Mesothelial cell of epicardium (in vitro differentiated cells): ENCODE measurements at regions not wholly inside any gene's neighbourhood (a gene's known extent, or its start where the extent isn't known, plus 50 kb on each side); places are given as distances from the start of the nearest gene placed in this dataset.

Experiments
- DNase-seq, 2 experiments: peaks; one replicate each; pipeline ENCODE4 v3.0.0; 2021; ENCODE audit warnings: low spot score in 2 of 2; ENCODE audit not compliant: unreplicated experiment in 2 of 2
- H3K27ac Mint-ChIP-seq: 2 replicates; pipeline ENCODE4 v1.8.0; 2021; ENCODE audit warnings: mixed read lengths
- H3K27me3 Mint-ChIP-seq: 2 replicates; pipeline ENCODE4 v1.8.0; 2021; ENCODE audit warnings: low read depth, mixed read lengths
- H3K36me3 Mint-ChIP-seq: 2 replicates; pipeline ENCODE4 v1.8.0; 2021; ENCODE audit warnings: mixed read lengths
- H3K4me1 Mint-ChIP-seq: 2 replicates; pipeline ENCODE4 v1.8.0; 2021; ENCODE audit warnings: mixed read lengths
- H3K4me3 Mint-ChIP-seq: 2 replicates; pipeline ENCODE4 v1.8.0; 2021; ENCODE audit warnings: mild to moderate bottlenecking, moderate library complexity, mixed read lengths
- H3K9me3 Mint-ChIP-seq: 2 replicates; pipeline ENCODE4 v1.8.0; 2021; ENCODE audit warnings: mixed read lengths
- CTCF ChIP-seq: fragments of 200-600 bp; sonication (generic); IDR thresholded peaks from one replicate; pipeline ENCODE4 v1.5.0; 2021; ENCODE audit warnings: antibody characterized with exemption; ENCODE audit not compliant: unreplicated experiment

GRCh38 chr7:42494736-42495135 is 257.7 kb upstream of the GLI3 start:
- Mint-ChIP-seq H3K4me3 (no peak overlapping the region), H3K27ac (peak overlapping the region; percentile 88), H3K27me3 (peaks cover 2% of the 10 kb centered on the region)

GRCh38 chr7:42494199-42494710 is 257.2 kb upstream of the GLI3 start:
- Mint-ChIP-seq H3K9me3 (peaks cover 8% of the 10 kb centered on the region), H3K27ac (peak overlapping the region; percentile 88), H3K27me3 (peaks cover 2% of the 10 kb centered on the region), H3K36me3 (no peaks in the 10 kb centered on the region), H3K4me1 (peaks cover 26% of the 10 kb centered on the region), H3K4me3 (peak overlapping the region; percentile 70)
- TF ChIP-seq CTCF: no peak
- no peak for DNase-seq

More at GRCh38 chr7:42494736-42495135, 257.7 kb upstream of the GLI3 start:
- peaks cover 26% of the 10 kb centered on the region for H3K4me1 Mint-ChIP-seq
- no peaks in the 10 kb centered on the region for H3K36me3 Mint-ChIP-seq
- H3K9me3 Mint-ChIP-seq: peaks cover 8% of the 10 kb centered on the region
- TF ChIP-seq CTCF: no peak
- DNase-seq: no peak

- peaks cover 2% of the 10 kb centered on the region for H3K27me3 Mint-ChIP-seq
- peaks cover 5% of the 10 kb centered on the region for H3K9me3 Mint-ChIP-seq
- no peaks in the 10 kb centered on the region for H3K36me3 Mint-ChIP-seq
- H3K4me1 Mint-ChIP-seq: peaks cover 26% of the 10 kb centered on the region
- H3K27ac Mint-ChIP-seq: peak overlapping the region; percentile 88
- no peak for TF ChIP-seq CTCF
- peak overlapping the region; percentile 70 for H3K4me3 Mint-ChIP-seq
- DNase-seq: peak; percentile 51 to 78
These were observed 256.6 kb upstream of the GLI3 start for GRCh38 chr7:42493436-42494198.

- DNase-seq: no peak
- no peaks in the 10 kb centered on the region for H3K9me3 Mint-ChIP-seq
- H3K36me3 Mint-ChIP-seq: no peaks in the 10 kb centered on the region
- TF ChIP-seq CTCF: no peak
- H3K27ac Mint-ChIP-seq: no peak overlapping the region
- H3K4me1 Mint-ChIP-seq: peaks cover 26% of the 10 kb centered on the region
- peaks cover 2% of the 10 kb centered on the region for H3K27me3 Mint-ChIP-seq
- peak overlapping the region; percentile 70 for H3K4me3 Mint-ChIP-seq
These were observed 255.9 kb upstream of the GLI3 start for GRCh38 chr7:42492920-42493319.

- no peak for DNase-seq
- H3K4me1 Mint-ChIP-seq: peaks cover 26% of the 10 kb centered on the region
- H3K27me3 Mint-ChIP-seq: peaks cover 2% of the 10 kb centered on the region
- no peak for TF ChIP-seq CTCF
- H3K27ac Mint-ChIP-seq: no peak overlapping the region
- no peaks in the 10 kb centered on the region for H3K36me3 Mint-ChIP-seq
- no peaks in the 10 kb centered on the region for H3K9me3 Mint-ChIP-seq
- H3K4me3 Mint-ChIP-seq: no peak overlapping the region
These were observed 254.1 kb upstream of the GLI3 start for GRCh38 chr7:42491106-42491505.
